Natural killer cell (primary cell): ENCODE measurements at regions not wholly inside any gene's neighbourhood (a gene's known extent, or its start where the extent isn't known, plus 50 kb on each side); places are given as distances from the start of the nearest gene placed in this dataset.

Experiments
- ATAC-seq, 3 donors: fragments of 150-1000 bp in 2 of 3; fragments of 200-7000 bp in 1 of 3; cut with Tn5 transposase; 1 replicate in 1 of 3; 2 replicates in 2 of 3; pipeline ENCODE4 v1.10.0; 2021; ENCODE audit warnings: mild to moderate bottlenecking in 2 of 3, moderate library complexity in 2 of 3
- DNase-seq, 2 donors: peaks; one replicate each; pipeline versions ENCODE4 v3.0.0 to v3.0.0-alpha.2; 2013 to 2021; ENCODE audit warnings: mixed read lengths in 1 of 2
- H3K27ac ChIP-seq: one replicate; pipeline ENCODE4 v1.5.1; 2013; ENCODE audit warnings: mild to moderate bottlenecking, low read length
- H3K27me3 ChIP-seq: one replicate; pipeline ENCODE4 v1.6.1; 2013; ENCODE audit warnings: low read length; ENCODE audit not compliant: control insufficient read depth, insufficient read depth
- H3K36me3 ChIP-seq: one replicate; pipeline ENCODE4 v1.6.1; 2013; ENCODE audit warnings: low read length; ENCODE audit not compliant: control insufficient read depth, insufficient read depth
- H3K4me1 ChIP-seq: one replicate; pipeline ENCODE4 v1.6.1; 2013; ENCODE audit warnings: low read length; ENCODE audit not compliant: control insufficient read depth, insufficient read depth
- H3K4me3 ChIP-seq: one replicate; pipeline ENCODE4 v1.5.1; 2013; ENCODE audit warnings: low read length
- H3K9me3 ChIP-seq: one replicate; pipeline ENCODE4 v1.6.1; 2013; ENCODE audit warnings: low read length; ENCODE audit not compliant: control insufficient read depth, insufficient read depth
- H3K27ac Mint-ChIP-seq, 2 donors: one replicate each; pipeline ENCODE4 v1.8.0; 2022; ENCODE audit warnings: mild to moderate bottlenecking in 2 of 2, mixed read lengths in 2 of 2, moderate library complexity in 1 of 2
- H3K27me3 Mint-ChIP-seq, 2 donors: one replicate each; pipeline ENCODE4 v1.8.0; 2022; ENCODE audit warnings: low read depth in 2 of 2, mixed read lengths in 2 of 2
- H3K36me3 Mint-ChIP-seq: one replicate; pipeline ENCODE4 v1.8.0; 2022; ENCODE audit warnings: mixed read lengths
- H3K4me1 Mint-ChIP-seq, 2 donors: one replicate each; pipeline ENCODE4 v1.8.0; 2022; ENCODE audit warnings: mixed read lengths in 2 of 2
- H3K4me3 Mint-ChIP-seq: one replicate; pipeline ENCODE4 v1.8.0; 2022; ENCODE audit warnings: mild to moderate bottlenecking, moderate library complexity, mixed read lengths
- H3K9me3 Mint-ChIP-seq, 2 donors: one replicate each; pipeline ENCODE4 v1.8.0; 2022; ENCODE audit warnings: mixed read lengths in 2 of 2
- CTCF ChIP-seq: fragments of 200-600 bp; IDR thresholded peaks from one replicate; pipeline ENCODE4 v1.8.0; 2022; ENCODE audit warnings: antibody characterized with exemption
- WGBS: methylation state at CpG from one replicate; pipeline ENCODE4 v1.1.7; 2013; ENCODE audit warnings: missing lambda C conversion rate; ENCODE audit not compliant: insufficient coverage; 5-methylcytosine and 5-hydroxymethylcytosine counted together
- intact Hi-C: fragments of 100-400 bp; cut with micrococcal nuclease; formaldehyde crosslinking; loops from one replicate; pipeline ENCODE4 v1.14.2; 2022

GRCh38 chr1:214155987-214156625 lies 124.9 kb upstream of the SMYD2 start:
- H3K27me3 ChIP-seq: no peaks in the 10 kb centered on the region
- no peaks in the 10 kb centered on the region for H3K9me3 ChIP-seq
- no peaks in the 10 kb centered on the region for H3K4me1 ChIP-seq
- Mint-ChIP-seq H3K4me1 (no peaks in the 10 kb centered on the region), H3K27me3 (peaks cover 13 to 19% of the 10 kb centered on the region in 2 donors), H3K4me3 (no peak overlapping the region), H3K36me3 (no peaks in the 10 kb centered on the region), H3K27ac (no peak overlapping the region), H3K9me3 (no peaks in the 10 kb centered on the region)
- no peak overlapping the region for H3K27ac ChIP-seq
- ATAC-seq (no peak), DNase-seq (no peak)
- no peaks in the 10 kb centered on the region for H3K36me3 ChIP-seq
- WGBS: 75% methylated on average over 2 of the region's 2 CpGs
- no peak for TF ChIP-seq CTCF
- intact Hi-C loops: no loop called here
- H3K4me3 ChIP-seq: no peak overlapping the region

GRCh38 chr1:214164173-214164572 lies 116.8 kb upstream of the SMYD2 start:
- no peak for ATAC-seq
- H3K4me3 ChIP-seq: no peak overlapping the region
- H3K27me3 ChIP-seq: no peaks in the 10 kb centered on the region
- no peaks in the 10 kb centered on the region for H3K9me3 ChIP-seq
- peaks cover 12 to 19% of the 10 kb centered on the region in 2 donors for H3K27me3 Mint-ChIP-seq
- no peaks in the 10 kb centered on the region for H3K9me3 Mint-ChIP-seq
- no peaks in the 10 kb centered on the region for H3K36me3 Mint-ChIP-seq
- no peak overlapping the region for H3K4me3 Mint-ChIP-seq
- whole genome bisulfite sequencing: 86% methylated on average over 6 of the region's 7 CpGs
- TF ChIP-seq CTCF: no peak
- H3K4me1 Mint-ChIP-seq: no peaks in the 10 kb centered on the region
- H3K36me3 ChIP-seq: no peaks in the 10 kb centered on the region
- no peaks in the 10 kb centered on the region for H3K4me1 ChIP-seq
- no peak for DNase-seq
- H3K27ac Mint-ChIP-seq: no peak overlapping the region
- intact Hi-C loops: no loop called here
- no peak overlapping the region for H3K27ac ChIP-seq

GRCh38 chr1:214165850-214166374 lies 115.0 kb upstream of the SMYD2 start:
- Mint-ChIP-seq H3K27me3 (peaks cover 5 to 24% of the 10 kb centered on the region in 2 donors), H3K4me3 (no peak overlapping the region), H3K27ac (no peak overlapping the region), H3K4me1 (no peaks in the 10 kb centered on the region), H3K9me3 (no peaks in the 10 kb centered on the region), H3K36me3 (no peaks in the 10 kb centered on the region)
- no peaks in the 10 kb centered on the region for H3K36me3 ChIP-seq
- no peaks in the 10 kb centered on the region for H3K9me3 ChIP-seq
- DNase-seq (no peak), ATAC-seq (no peak)
- H3K27me3 ChIP-seq: no peaks in the 10 kb centered on the region
- 75% methylated on average over 5 of the region's 5 CpGs for WGBS
- no peak overlapping the region for H3K27ac ChIP-seq
- TF ChIP-seq CTCF: no peak
- H3K4me3 ChIP-seq: no peak overlapping the region
- H3K4me1 ChIP-seq: no peaks in the 10 kb centered on the region
- intact Hi-C loops: no loop called here
